GM12874 (cell line): ENCODE measurements at regions not wholly inside any gene's neighbourhood (a gene's known extent, or its start where the extent isn't known, plus 50 kb on each side); places are given as distances from the start of the nearest gene placed in this dataset.

Experiments
- TF ChIP-seq, protein P1 (sequence below): IDR thresholded peaks from 2 replicates; pipeline ENCODE4 v1.5.1; 2011; ENCODE audit warnings: low read depth, mild to moderate bottlenecking, control low read depth, low read length, moderate library complexity; ENCODE audit not compliant: insufficient read depth

- TF ChIP-seq, protein P1, sequence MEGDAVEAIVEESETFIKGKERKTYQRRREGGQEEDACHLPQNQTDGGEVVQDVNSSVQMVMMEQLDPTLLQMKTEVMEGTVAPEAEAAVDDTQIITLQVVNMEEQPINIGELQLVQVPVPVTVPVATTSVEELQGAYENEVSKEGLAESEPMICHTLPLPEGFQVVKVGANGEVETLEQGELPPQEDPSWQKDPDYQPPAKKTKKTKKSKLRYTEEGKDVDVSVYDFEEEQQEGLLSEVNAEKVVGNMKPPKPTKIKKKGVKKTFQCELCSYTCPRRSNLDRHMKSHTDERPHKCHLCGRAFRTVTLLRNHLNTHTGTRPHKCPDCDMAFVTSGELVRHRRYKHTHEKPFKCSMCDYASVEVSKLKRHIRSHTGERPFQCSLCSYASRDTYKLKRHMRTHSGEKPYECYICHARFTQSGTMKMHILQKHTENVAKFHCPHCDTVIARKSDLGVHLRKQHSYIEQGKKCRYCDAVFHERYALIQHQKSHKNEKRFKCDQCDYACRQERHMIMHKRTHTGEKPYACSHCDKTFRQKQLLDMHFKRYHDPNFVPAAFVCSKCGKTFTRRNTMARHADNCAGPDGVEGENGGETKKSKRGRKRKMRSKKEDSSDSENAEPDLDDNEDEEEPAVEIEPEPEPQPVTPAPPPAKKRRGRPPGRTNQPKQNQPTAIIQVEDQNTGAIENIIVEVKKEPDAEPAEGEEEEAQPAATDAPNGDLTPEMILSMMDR = no peak
Measured at GRCh38 chr1:104121271-104121670, 371.6 kb downstream of the AMY1C start.

DNA sequence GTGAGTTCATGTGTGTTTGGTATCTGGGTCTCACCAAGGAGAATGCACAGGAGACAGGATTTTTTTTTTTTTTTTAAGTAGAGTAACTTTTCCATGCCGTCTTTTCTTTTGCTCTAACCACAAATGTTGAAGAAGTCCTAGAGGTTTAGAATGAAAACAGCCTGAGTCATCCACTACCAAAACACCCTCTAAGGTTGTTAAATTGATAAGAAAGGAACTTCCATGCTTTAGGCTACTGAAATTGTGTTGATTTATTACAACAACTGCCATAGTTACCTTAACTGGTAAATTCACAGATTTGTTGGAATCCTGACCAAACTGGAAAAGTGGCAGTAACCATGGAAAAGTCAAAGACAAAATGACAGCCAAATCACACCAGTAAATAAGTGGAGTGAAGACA lies 375.6 kb downstream of the AMY1C start:
- TF ChIP-seq, protein P1 = no peak

DNA sequence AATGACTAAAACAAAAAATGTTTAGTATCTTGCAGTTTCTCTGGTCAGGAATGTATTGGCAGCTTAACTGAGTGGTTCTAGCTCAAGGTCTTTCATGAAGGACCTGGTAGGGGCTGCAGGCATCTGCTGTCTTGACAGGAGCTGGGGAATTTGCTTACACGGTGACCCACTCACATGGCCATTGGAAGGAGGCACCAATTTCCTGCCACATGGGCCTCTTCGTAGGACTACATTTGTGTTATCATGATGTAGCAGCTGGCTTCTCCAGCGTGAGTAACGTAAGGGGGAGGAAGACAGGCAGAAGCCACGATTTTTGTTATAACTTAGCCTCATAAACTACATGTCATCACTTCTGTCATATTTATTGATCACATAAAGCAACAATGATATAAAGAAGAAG lies 376.3 kb downstream of the AMY1C start:
- TF ChIP-seq, protein P1 = no peak

GRCh38 chr1:104132382-104132973 lies 382.8 kb downstream of the AMY1C start:
- TF ChIP-seq, protein P1 = peak; percentile 43; the same call in 1 of the 2 replicates

DNA sequence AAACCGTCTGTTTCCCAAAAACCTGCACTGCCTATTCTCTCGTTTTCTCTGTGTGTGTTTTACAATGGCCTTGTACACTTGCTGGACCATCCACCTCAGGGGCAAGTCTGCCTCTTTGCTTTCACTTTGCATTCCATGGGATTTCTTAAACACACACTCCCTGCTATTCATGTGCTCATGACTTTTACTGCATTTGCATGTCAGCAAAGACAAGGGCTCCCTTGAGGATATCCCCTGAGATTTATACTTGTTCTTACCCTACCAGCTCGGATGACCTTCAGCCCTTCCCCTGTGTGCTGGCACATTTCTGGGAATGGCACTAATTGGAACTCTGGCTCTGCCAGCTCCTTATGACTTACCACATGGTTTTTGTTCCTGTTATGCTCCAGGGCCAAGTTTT lies 386.9 kb downstream of the AMY1C start:
- TF ChIP-seq, protein P1 = no peak

GRCh38 chr1:104156738-104157137 lies 407.0 kb downstream of the AMY1C start:
- TF ChIP-seq, protein P1 = no peak

DNA sequence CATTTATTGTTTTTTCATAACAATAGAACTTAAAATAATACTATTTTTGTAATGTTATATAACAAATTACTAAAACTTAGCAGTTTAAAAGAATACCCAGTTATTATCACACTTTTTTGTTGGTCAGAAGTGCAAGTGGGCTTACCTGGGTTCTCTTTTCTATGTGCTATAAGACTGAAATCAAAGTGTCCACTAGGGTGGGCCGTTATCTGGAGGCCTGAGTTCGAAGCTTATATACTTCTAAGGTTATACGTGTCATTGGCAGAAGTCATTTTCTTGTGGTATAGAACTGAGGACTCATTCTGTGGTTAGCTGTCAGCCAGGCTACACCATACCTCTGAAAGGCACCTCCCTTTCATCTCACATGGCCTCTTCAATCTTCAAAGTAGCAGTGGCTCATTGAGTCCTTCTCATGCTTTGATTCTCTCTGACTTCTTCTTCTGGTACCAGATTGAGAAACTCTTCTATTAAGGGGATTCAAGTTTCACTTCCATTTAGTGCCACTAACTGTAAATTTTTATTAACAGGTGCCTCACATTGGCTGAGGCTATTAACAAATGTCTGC lies 414.3 kb downstream of the AMY1C start:
- TF ChIP-seq, protein P1 = no peak
